HepG2 (cell line): ENCODE measurements at regions not wholly inside any gene's neighbourhood (a gene's known extent, or its start where the extent isn't known, plus 50 kb on each side); places are given as distances from the start of the nearest gene placed in this dataset.

ENCODE experiments used
- GABPB1 ChIP-seq: IDR thresholded peaks from 2 replicates; pipeline ENCODE4 v1.6.1; 2016; ENCODE audit warnings: mild to moderate bottlenecking, missing genetic modification reagents, moderate library complexity, missing compliant biosample characterization
- GATA4 ChIP-seq: sonication (generic); IDR thresholded peaks from 2 replicates; pipeline ENCODE4 v1.6.1; 2016; ENCODE audit warnings: antibody characterized with exemption, low read depth, borderline replicate concordance
- HIVEP1 ChIP-seq: sonication (generic); formaldehyde crosslinking; IDR thresholded peaks from 2 replicates; pipeline ENCODE4 v1.4.0; 2020; ENCODE audit warnings: mild to moderate bottlenecking, missing genetic modification reagents
- NCOA2 ChIP-seq: sonication (generic); formaldehyde crosslinking; IDR thresholded peaks from 2 replicates; pipeline ENCODE4 v1.8.0; 2022; ENCODE audit warnings: inconsistent platforms
- SALL2 ChIP-seq: sonication (generic); formaldehyde crosslinking; IDR thresholded peaks from 2 replicates; pipeline ENCODE4 v1.8.1; 2023; ENCODE audit warnings: mild to moderate bottlenecking, missing genetic modification reagents, inconsistent platforms
- STAG1 ChIP-seq: sonication (generic); formaldehyde crosslinking; IDR thresholded peaks from 2 replicates; pipeline ENCODE4 v1.4.0; 2020; ENCODE audit warnings: missing genetic modification reagents
- TARDBP ChIP-seq: sonication (generic); formaldehyde crosslinking; IDR thresholded peaks from 2 replicates; pipeline ENCODE4 v1.8.0; 2022; ENCODE audit warnings: mild to moderate bottlenecking, missing genetic modification reagents
- ZBTB42 ChIP-seq: sonication (generic); formaldehyde crosslinking; IDR thresholded peaks from 2 replicates; pipeline ENCODE4 v1.5.0; 2020; ENCODE audit warnings: mild to moderate bottlenecking, missing genetic modification reagents
- ZNF333 ChIP-seq: sonication (generic); formaldehyde crosslinking; IDR thresholded peaks from 2 replicates; pipeline ENCODE4 v1.4.0; 2020; ENCODE audit warnings: mild to moderate bottlenecking, missing genetic modification reagents, borderline replicate concordance
- ZNF33B ChIP-seq: sonication (generic); formaldehyde crosslinking; IDR thresholded peaks from 2 replicates; pipeline ENCODE4 v1.5.1; 2020; ENCODE audit warnings: mild to moderate bottlenecking, missing genetic modification reagents
- ZNF460 ChIP-seq: sonication (generic); formaldehyde crosslinking; IDR thresholded peaks from 2 replicates; pipeline ENCODE4 v1.5.1; 2020; ENCODE audit warnings: missing genetic modification reagents, mild to moderate bottlenecking, borderline replicate concordance
- ZNF550 ChIP-seq: sonication (generic); formaldehyde crosslinking; IDR thresholded peaks from 2 replicates; pipeline ENCODE4 v1.4.0; 2020; ENCODE audit warnings: mild to moderate bottlenecking, missing genetic modification reagents, borderline replicate concordance
- ZNF768 ChIP-seq: sonication (generic); formaldehyde crosslinking; IDR thresholded peaks from 2 replicates; pipeline ENCODE4 v1.4.0; 2020; ENCODE audit warnings: missing genetic modification reagents
- ZNF776 ChIP-seq: sonication (generic); formaldehyde crosslinking; IDR thresholded peaks from 2 replicates; pipeline ENCODE4 v1.4.0; 2020; ENCODE audit warnings: mild to moderate bottlenecking, missing genetic modification reagents
- TF ChIP-seq, protein P1 (sequence below): sonication (generic); formaldehyde crosslinking; IDR thresholded peaks from 2 replicates; pipeline ENCODE4 v1.4.0; 2020; ENCODE audit warnings: mild to moderate bottlenecking, missing genetic modification reagents
- TF ChIP-seq, protein P2 (sequence below): sonication (generic); formaldehyde crosslinking; IDR thresholded peaks from 2 replicates; pipeline ENCODE4 v1.8.0; 2022; ENCODE audit warnings: mild to moderate bottlenecking, missing genetic modification reagents, borderline replicate concordance
- TF ChIP-seq, protein P3 (sequence below): sonication (generic); formaldehyde crosslinking; IDR thresholded peaks from 2 replicates; pipeline ENCODE4 v1.4.0; 2020; ENCODE audit warnings: missing genetic modification reagents
- TF ChIP-seq, protein P4 (sequence below): sonication (generic); formaldehyde crosslinking; IDR thresholded peaks from 2 replicates; pipeline ENCODE4 v1.8.1; 2023; ENCODE audit warnings: mild to moderate bottlenecking, missing genetic modification reagents
- TF ChIP-seq, protein P5 (sequence below): sonication (generic); formaldehyde crosslinking; IDR thresholded peaks from 2 replicates; pipeline ENCODE4 v1.5.0; 2020; ENCODE audit warnings: missing genetic modification reagents

DNA sequence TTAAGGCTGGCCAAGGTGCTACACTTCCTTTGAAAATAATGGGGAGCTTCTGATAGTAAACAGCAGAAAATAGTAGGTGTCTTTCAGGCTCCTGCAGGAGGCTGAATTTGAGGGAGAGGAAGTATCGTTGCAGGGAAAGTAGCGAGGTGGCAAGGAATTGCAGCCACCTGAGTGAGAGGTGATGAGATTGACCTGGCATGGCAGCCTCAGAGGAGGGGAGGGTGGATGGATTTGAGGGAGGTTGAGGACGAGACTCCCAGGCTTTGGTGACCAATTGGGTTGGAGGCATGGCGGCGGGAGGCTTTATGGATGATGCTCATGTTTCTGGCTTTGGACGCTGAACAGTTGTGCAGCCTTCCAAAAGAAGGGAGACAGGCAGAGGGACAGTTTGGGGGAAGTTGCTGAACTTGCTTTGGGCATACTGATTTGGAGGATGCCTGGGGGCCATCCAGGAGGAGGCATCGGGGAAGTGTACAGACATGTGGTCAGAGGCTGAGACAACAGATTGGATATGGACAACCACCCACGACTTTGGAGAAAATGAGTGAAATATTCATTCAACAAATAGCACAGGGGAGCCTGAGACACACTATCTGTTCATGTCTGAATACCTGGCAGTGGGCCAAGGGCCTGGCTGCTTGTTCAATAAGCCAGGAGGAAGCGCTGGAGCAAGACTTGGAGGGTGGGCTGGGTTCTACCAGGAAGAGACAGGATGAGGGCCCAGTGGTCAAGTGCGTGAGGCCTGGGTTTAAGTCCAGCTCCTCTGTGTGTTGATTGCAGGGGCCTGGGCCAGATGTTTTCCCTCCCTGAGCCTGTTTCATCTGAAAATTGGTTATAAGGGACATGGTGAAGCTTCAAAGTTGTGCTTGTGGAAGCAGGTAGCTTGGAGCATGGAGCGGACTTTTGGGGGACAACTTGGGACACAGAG lies 113.2 kb downstream of the CEBPB start (continued):
- TF ChIP-seq, protein P1, sequence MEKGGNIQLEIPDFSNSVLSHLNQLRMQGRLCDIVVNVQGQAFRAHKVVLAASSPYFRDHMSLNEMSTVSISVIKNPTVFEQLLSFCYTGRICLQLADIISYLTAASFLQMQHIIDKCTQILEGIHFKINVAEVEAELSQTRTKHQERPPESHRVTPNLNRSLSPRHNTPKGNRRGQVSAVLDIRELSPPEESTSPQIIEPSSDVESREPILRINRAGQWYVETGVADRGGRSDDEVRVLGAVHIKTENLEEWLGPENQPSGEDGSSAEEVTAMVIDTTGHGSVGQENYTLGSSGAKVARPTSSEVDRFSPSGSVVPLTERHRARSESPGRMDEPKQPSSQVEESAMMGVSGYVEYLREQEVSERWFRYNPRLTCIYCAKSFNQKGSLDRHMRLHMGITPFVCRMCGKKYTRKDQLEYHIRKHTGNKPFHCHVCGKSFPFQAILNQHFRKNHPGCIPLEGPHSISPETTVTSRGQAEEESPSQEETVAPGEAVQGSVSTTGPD (CRISPR knock-in tag), result peak; percentile 85
- TF ChIP-seq, protein P2, sequence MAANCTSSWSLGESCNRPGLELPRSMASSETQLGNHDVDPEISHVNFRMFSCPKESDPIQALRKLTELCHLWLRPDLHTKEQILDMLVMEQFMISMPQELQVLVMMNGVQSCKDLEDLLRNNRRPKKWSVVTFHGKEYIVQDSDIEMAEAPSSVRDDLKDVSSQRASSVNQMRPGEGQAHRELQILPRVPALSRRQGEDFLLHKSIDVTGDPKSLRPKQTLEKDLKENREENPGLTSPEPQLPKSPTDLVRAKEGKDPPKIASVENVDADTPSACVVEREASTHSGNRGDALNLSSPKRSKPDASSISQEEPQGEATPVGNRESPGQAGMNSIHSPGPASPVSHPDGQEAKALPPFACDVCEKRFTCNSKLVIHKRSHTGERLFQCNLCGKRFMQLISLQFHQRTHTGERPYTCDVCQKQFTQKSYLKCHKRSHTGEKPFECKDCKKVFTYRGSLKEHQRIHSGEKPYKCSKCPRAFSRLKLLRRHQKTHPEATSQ (CRISPR knock-in tag), result no peak
- TF ChIP-seq ZNF550 (CRISPR knock-in tag), result no peak
- TF ChIP-seq, protein P3, sequence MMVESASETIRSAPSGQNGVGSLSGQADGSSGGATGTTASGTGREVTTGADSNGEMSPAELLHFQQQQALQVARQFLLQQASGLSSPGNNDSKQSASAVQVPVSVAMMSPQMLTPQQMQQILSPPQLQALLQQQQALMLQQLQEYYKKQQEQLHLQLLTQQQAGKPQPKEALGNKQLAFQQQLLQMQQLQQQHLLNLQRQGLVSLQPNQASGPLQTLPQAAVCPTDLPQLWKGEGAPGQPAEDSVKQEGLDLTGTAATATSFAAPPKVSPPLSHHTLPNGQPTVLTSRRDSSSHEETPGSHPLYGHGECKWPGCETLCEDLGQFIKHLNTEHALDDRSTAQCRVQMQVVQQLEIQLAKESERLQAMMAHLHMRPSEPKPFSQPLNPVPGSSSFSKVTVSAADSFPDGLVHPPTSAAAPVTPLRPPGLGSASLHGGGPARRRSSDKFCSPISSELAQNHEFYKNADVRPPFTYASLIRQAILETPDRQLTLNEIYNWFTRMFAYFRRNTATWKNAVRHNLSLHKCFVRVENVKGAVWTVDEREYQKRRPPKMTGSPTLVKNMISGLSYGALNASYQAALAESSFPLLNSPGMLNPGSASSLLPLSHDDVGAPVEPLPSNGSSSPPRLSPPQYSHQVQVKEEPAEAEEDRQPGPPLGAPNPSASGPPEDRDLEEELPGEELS, result peak; percentile 54; the same call in 1 of the 2 replicates
- peak; percentile 20; the same call in 1 of the 2 replicates for TF ChIP-seq STAG1 (CRISPR knock-in tag)
- 0 out of 2 replicates have a peak, but pooled peaks have one; percentile 67 for TF ChIP-seq ZBTB42
- TF ChIP-seq, protein P4, sequence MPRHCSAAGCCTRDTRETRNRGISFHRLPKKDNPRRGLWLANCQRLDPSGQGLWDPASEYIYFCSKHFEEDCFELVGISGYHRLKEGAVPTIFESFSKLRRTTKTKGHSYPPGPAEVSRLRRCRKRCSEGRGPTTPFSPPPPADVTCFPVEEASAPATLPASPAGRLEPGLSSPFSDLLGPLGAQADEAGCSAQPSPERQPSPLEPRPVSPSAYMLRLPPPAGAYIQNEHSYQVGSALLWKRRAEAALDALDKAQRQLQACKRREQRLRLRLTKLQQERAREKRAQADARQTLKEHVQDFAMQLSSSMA (CRISPR knock-in tag), result peak; percentile 85; the same call in 1 of the 2 replicates
- TF ChIP-seq TARDBP, result peak; percentile 75
- TF ChIP-seq NCOA2, result peak; percentile 36; the same call in 1 of the 2 replicates
- peak; percentile 68; the same call in 1 of the 2 replicates for TF ChIP-seq ZNF776 (CRISPR knock-in tag)
- TF ChIP-seq GABPB1, result peak; percentile 10
- no peak for TF ChIP-seq SALL2 (CRISPR knock-in tag)
- TF ChIP-seq, protein P5, sequence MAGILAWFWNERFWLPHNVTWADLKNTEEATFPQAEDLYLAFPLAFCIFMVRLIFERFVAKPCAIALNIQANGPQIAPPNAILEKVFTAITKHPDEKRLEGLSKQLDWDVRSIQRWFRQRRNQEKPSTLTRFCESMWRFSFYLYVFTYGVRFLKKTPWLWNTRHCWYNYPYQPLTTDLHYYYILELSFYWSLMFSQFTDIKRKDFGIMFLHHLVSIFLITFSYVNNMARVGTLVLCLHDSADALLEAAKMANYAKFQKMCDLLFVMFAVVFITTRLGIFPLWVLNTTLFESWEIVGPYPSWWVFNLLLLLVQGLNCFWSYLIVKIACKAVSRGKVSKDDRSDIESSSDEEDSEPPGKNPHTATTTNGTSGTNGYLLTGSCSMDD (CRISPR knock-in tag), result no peak
- peak; percentile 72; the same call in 1 of the 2 replicates for TF ChIP-seq ZNF768 (CRISPR knock-in tag)
- TF ChIP-seq GATA4, result no peak
- peak; percentile 71; the same call in 1 of the 2 replicates for TF ChIP-seq ZNF333
- TF ChIP-seq ZNF33B (CRISPR knock-in tag), result no peak
- 0 out of 2 replicates have a peak, but pooled peaks have one; percentile 36 for TF ChIP-seq HIVEP1 (CRISPR knock-in tag)
- TF ChIP-seq ZNF460 (CRISPR knock-in tag), result no peak
